Endothelial cell (in vitro differentiated cells): ENCODE measurements at regions not wholly inside any gene's neighbourhood (a gene's known extent, or its start where the extent isn't known, plus 50 kb on each side); places are given as distances from the start of the nearest gene placed in this dataset.
"Not testable (repeated sequence)": the region's sequence is repeated elsewhere in the genome, so short reads cannot be mapped to it uniquely, and the experiment has no call there.

Experiments
- DNase-seq: peaks from one replicate; pipeline ENCODE4 v3.0.0; 2021; ENCODE audit warnings: low spot score
- H3K27ac Mint-ChIP-seq: one replicate; pipeline ENCODE4 v1.8.0; 2021; ENCODE audit warnings: mixed read lengths, inconsistent platforms; ENCODE audit not compliant: unreplicated experiment
- H3K27me3 Mint-ChIP-seq: one replicate; pipeline ENCODE4 v1.8.0; 2021; ENCODE audit warnings: mild to moderate bottlenecking, moderate library complexity, mixed read lengths, inconsistent platforms; ENCODE audit not compliant: unreplicated experiment
- H3K36me3 Mint-ChIP-seq: one replicate; pipeline ENCODE4 v1.8.0; 2021; ENCODE audit warnings: mild to moderate bottlenecking, low read depth, mixed read lengths, inconsistent platforms; ENCODE audit not compliant: unreplicated experiment
- H3K4me1 Mint-ChIP-seq: one replicate; pipeline ENCODE4 v1.8.0; 2021; ENCODE audit warnings: mild to moderate bottlenecking, mixed read lengths, inconsistent platforms; ENCODE audit not compliant: unreplicated experiment
- H3K4me3 Mint-ChIP-seq: one replicate; pipeline ENCODE4 v1.8.0; 2021; ENCODE audit warnings: mild to moderate bottlenecking, mixed read lengths, inconsistent platforms; ENCODE audit not compliant: unreplicated experiment
- H3K9me3 Mint-ChIP-seq: one replicate; pipeline ENCODE4 v1.8.0; 2021; ENCODE audit warnings: mixed read lengths, inconsistent platforms; ENCODE audit not compliant: unreplicated experiment
- TF ChIP-seq, protein P1 (sequence below): fragments of 200-600 bp; sonication (generic); IDR thresholded peaks from one replicate; pipeline ENCODE4 v1.5.0; 2021; ENCODE audit warnings: antibody characterized with exemption; ENCODE audit not compliant: unreplicated experiment

- no peak for DNase-seq
- H3K4me1 Mint-ChIP-seq, result no peaks in the 10 kb centered on the region
These were observed 59.9 kb upstream of the CYRIA start for GRCh38 chr2:16725549-16725948.

GRCh38 chr2:16722677-16723076 lies 57.0 kb upstream of the CYRIA start:
- TF ChIP-seq, protein P1, sequence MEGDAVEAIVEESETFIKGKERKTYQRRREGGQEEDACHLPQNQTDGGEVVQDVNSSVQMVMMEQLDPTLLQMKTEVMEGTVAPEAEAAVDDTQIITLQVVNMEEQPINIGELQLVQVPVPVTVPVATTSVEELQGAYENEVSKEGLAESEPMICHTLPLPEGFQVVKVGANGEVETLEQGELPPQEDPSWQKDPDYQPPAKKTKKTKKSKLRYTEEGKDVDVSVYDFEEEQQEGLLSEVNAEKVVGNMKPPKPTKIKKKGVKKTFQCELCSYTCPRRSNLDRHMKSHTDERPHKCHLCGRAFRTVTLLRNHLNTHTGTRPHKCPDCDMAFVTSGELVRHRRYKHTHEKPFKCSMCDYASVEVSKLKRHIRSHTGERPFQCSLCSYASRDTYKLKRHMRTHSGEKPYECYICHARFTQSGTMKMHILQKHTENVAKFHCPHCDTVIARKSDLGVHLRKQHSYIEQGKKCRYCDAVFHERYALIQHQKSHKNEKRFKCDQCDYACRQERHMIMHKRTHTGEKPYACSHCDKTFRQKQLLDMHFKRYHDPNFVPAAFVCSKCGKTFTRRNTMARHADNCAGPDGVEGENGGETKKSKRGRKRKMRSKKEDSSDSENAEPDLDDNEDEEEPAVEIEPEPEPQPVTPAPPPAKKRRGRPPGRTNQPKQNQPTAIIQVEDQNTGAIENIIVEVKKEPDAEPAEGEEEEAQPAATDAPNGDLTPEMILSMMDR, result no peak
- Mint-ChIP-seq H3K36me3 (peaks cover 3% of the 10 kb centered on the region), H3K4me1 (no peaks in the 10 kb centered on the region), H3K4me3 (no peak overlapping the region), H3K27ac (no peak overlapping the region), H3K9me3 (no peaks in the 10 kb centered on the region), H3K27me3 (peaks cover 3% of the 10 kb centered on the region)
- DNase-seq, result peak; percentile 29

More at GRCh38 chr2:16725549-16725948, 59.9 kb upstream of the CYRIA start:
- peaks cover 3% of the 10 kb centered on the region for H3K36me3 Mint-ChIP-seq
- H3K9me3 Mint-ChIP-seq, result no peaks in the 10 kb centered on the region
- TF ChIP-seq, protein P1, result no peak
- H3K27me3 Mint-ChIP-seq, result peaks cover 3% of the 10 kb centered on the region
- no peak overlapping the region for H3K4me3 Mint-ChIP-seq
- no peak overlapping the region for H3K27ac Mint-ChIP-seq

DNA sequence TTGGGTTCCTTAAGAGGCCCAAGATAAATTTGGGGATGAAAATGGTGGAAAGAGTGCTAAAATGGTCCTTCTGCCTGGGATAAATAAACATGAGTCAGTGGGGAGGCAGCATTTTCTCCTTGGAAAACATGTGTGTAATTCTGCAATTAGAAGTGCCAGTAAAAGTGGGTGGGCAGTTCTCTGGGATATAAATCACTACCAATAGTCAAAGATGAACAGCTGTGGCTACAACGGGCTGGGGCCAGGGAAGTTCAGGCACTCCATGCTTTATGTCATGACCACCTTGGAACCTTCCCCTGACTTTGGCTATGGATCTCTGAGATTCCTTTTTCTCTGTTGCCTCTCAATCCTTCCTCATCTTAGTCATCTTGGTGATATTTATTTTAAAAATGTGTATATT lies 56.5 kb upstream of the CYRIA start:
- no peak overlapping the region for H3K27ac Mint-ChIP-seq
- no peaks in the 10 kb centered on the region for H3K9me3 Mint-ChIP-seq
- H3K36me3 Mint-ChIP-seq, result peaks cover 3% of the 10 kb centered on the region
- DNase-seq, result no peak
- H3K4me1 Mint-ChIP-seq, result no peaks in the 10 kb centered on the region
- H3K27me3 Mint-ChIP-seq, result peaks cover 3% of the 10 kb centered on the region
- TF ChIP-seq, protein P1, result no peak
- no peak overlapping the region for H3K4me3 Mint-ChIP-seq

- H3K27me3 Mint-ChIP-seq, H3K4me1 Mint-ChIP-seq, H3K36me3 Mint-ChIP-seq, H3K9me3 Mint-ChIP-seq, H3K4me3 Mint-ChIP-seq, H3K27ac Mint-ChIP-seq, DNase-seq: not testable (repeated sequence)
These were observed 55.9 kb upstream of the CYRIA start for GRCh38 chr2:16721529-16721928.

DNA sequence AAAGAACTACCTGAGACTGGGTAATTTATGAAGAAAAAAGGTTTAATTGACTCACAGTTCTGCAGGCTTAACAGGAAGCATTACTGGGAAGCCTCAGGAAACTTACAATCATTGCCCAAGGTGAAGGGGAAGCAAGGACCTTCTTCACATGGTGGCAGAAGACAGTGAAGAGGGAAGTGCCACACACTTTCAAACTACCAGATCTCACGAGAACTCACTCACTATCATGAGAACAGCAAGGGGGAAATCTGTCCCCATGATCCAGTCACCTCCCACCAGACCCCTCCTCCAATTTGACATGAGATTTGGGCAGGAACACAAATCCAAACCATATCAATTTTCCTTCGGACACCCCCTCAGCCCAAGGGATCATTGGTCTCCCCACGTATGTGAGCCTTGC lies 55.1 kb upstream of the CYRIA start:
- H3K27me3 Mint-ChIP-seq, H3K9me3 Mint-ChIP-seq, H3K4me1 Mint-ChIP-seq, H3K4me3 Mint-ChIP-seq, H3K36me3 Mint-ChIP-seq, DNase-seq, H3K27ac Mint-ChIP-seq: not testable (repeated sequence)

GRCh38 chr2:16719485-16719808 lies 53.8 kb upstream of the CYRIA start:
- Mint-ChIP-seq H3K4me1 (no peaks in the 10 kb centered on the region), H3K36me3 (peaks cover 3% of the 10 kb centered on the region), H3K27me3 (peaks cover 1% of the 10 kb centered on the region), H3K27ac (no peak overlapping the region), H3K9me3 (no peaks in the 10 kb centered on the region), H3K4me3 (no peak overlapping the region)
- DNase-seq, result no peak
- TF ChIP-seq, protein P1, result no peak
